Smooth muscle cell (in vitro differentiated cells): ENCODE measurements at regions not wholly inside any gene's neighbourhood (a gene's known extent, or its start where the extent isn't known, plus 50 kb on each side); places are given as distances from the start of the nearest gene placed in this dataset.
A peak's percentile ranks its signal among the peaks of the same experiment; 100 is the strongest.

Experiments
- DNase-seq: peaks from one replicate; lab custom pipeline; 2025; ENCODE audit not compliant: unreplicated experiment; lab: John Stamatoyannopoulos, UW
- H2AFZ ChIP-seq: fragments of 200-600 bp; sonication (generic); 2 replicates; pipeline ENCODE4 v1.6.0; 2016; ENCODE audit warnings: antibody characterized with exemption, low read depth, mild to moderate bottlenecking
- H3F3A ChIP-seq: fragments of 200-600 bp; sonication (generic); 2 replicates; pipeline ENCODE4 v1.6.0; 2017; ENCODE audit warnings: antibody characterized with exemption, low read depth
- H3K27ac ChIP-seq: fragments of 200-600 bp; sonication (generic); 2 replicates; pipeline ENCODE4 v1.5.1; 2016; ENCODE audit warnings: low read depth, mild to moderate bottlenecking
- H3K27me3 ChIP-seq: fragments of 200-600 bp; sonication (generic); 2 replicates; pipeline ENCODE4 v1.6.1; 2016; ENCODE audit warnings: low read depth, mild to moderate bottlenecking
- H3K36me3 ChIP-seq: fragments of 200-600 bp; sonication (generic); 2 replicates; pipeline ENCODE4 v1.5.1; 2016; ENCODE audit warnings: low read depth
- H3K4me1 ChIP-seq: fragments of 200-600 bp; sonication (generic); 2 replicates; pipeline ENCODE4 v1.5.1; 2016; ENCODE audit warnings: low read depth
- H3K4me2 ChIP-seq: fragments of 200-600 bp; sonication (generic); 2 replicates; pipeline ENCODE4 v1.6.0; 2016; ENCODE audit warnings: mild to moderate bottlenecking
- H3K4me3 ChIP-seq: fragments of 200-600 bp; sonication (generic); 2 replicates; pipeline ENCODE4 v1.5.1; 2016; ENCODE audit warnings: mild to moderate bottlenecking
- H3K79me2 ChIP-seq: fragments of 200-600 bp; sonication (generic); 2 replicates; pipeline ENCODE4 v1.6.0; 2016; ENCODE audit warnings: low read depth, mild to moderate bottlenecking
- H3K9ac ChIP-seq: fragments of 200-600 bp; sonication (generic); 2 replicates; pipeline ENCODE4 v1.6.0; 2016; ENCODE audit warnings: low read depth
- H3K9me3 ChIP-seq: fragments of 200-600 bp; sonication (generic); replicated peaks from 2 replicates; pipeline ENCODE4 v1.5.1; 2016; ENCODE audit warnings: low read depth
- H4K20me1 ChIP-seq: fragments of 200-600 bp; sonication (generic); 2 replicates; pipeline ENCODE4 v1.6.0; 2016; ENCODE audit warnings: low read depth
- CTCF ChIP-seq: fragments of 200-600 bp; sonication (generic); IDR thresholded peaks from 2 replicates; pipeline ENCODE4 v1.5.1; 2017; ENCODE audit warnings: borderline replicate concordance, mild to moderate bottlenecking, antibody characterized with exemption; ENCODE audit not compliant: insufficient read depth, poor library complexity, severe bottlenecking
- WGBS: methylation state at CpG from one replicate; pipeline ENCODE4 v1.1.7; 2016; ENCODE audit warnings: low lambda C conversion rate; 5-methylcytosine and 5-hydroxymethylcytosine counted together

- Histone ChIP-seq H3K4me3 (no peak overlapping the region), H3F3A (no peaks in the 10 kb centered on the region), H2AFZ (no peak overlapping the region), H3K79me2 (no peaks in the 10 kb centered on the region), H3K27me3 (no peaks in the 10 kb centered on the region), H3K9me3 (no peaks in the 10 kb centered on the region), H4K20me1 (no peaks in the 10 kb centered on the region), H3K4me2 (no peak overlapping the region), H3K4me1 (no peaks in the 10 kb centered on the region), H3K27ac (no peak overlapping the region), H3K9ac (no peak overlapping the region), H3K36me3 (no peaks in the 10 kb centered on the region)
- no peak for TF ChIP-seq CTCF
- no peak for DNase-seq
- WGBS: 93% methylated on average over 3 of the region's 3 CpGs
Measured at GRCh38 chr13:53220038-53220437, 191.4 kb downstream of the OLFM4 start.

GRCh38 chr13:53237696-53238095 is 209.1 kb downstream of the OLFM4 start:
- H3K27ac ChIP-seq: no peak overlapping the region
- peak overlapping the region; percentile 13 for H3K4me2 ChIP-seq
- no peak for DNase-seq
- H3K4me3 ChIP-seq: no peak overlapping the region
- no peak overlapping the region for H3K9ac ChIP-seq
- 24% methylated on average over 8 of the region's 8 CpGs for WGBS
- H3K36me3 ChIP-seq: no peaks in the 10 kb centered on the region
- no peaks in the 10 kb centered on the region for H3F3A ChIP-seq
- H3K9me3 ChIP-seq: no peaks in the 10 kb centered on the region
- H3K27me3 ChIP-seq: peaks cover 47% of the 10 kb centered on the region
- H3K4me1 ChIP-seq: peaks cover 15% of the 10 kb centered on the region
- H4K20me1 ChIP-seq: no peaks in the 10 kb centered on the region
- no peak for TF ChIP-seq CTCF
- H2AFZ ChIP-seq: no peak overlapping the region
- no peaks in the 10 kb centered on the region for H3K79me2 ChIP-seq

- Histone ChIP-seq H2AFZ (no peak overlapping the region), H3F3A (no peaks in the 10 kb centered on the region), H3K27me3 (peaks cover 43% of the 10 kb centered on the region), H3K36me3 (no peaks in the 10 kb centered on the region), H4K20me1 (no peaks in the 10 kb centered on the region), H3K79me2 (no peaks in the 10 kb centered on the region), H3K4me1 (peaks cover 15% of the 10 kb centered on the region), H3K4me3 (no peak overlapping the region), H3K27ac (no peak overlapping the region), H3K4me2 (peak overlapping the region; percentile 13), H3K9me3 (no peaks in the 10 kb centered on the region), H3K9ac (no peak overlapping the region)
- no peak for DNase-seq
- TF ChIP-seq CTCF: no peak
- WGBS: 53% methylated on average over 10 of the region's 10 CpGs
Measured at GRCh38 chr13:53238261-53238660, 209.6 kb downstream of the OLFM4 start.

- no peak overlapping the region for H3K4me3 ChIP-seq
- H3K36me3 ChIP-seq: no peaks in the 10 kb centered on the region
- no peak overlapping the region for H3K27ac ChIP-seq
- H3K27me3 ChIP-seq: peaks cover 65% of the 10 kb centered on the region
- H3K4me1 ChIP-seq: peaks cover 15% of the 10 kb centered on the region
- TF ChIP-seq CTCF: no peak
- no peaks in the 10 kb centered on the region for H4K20me1 ChIP-seq
- H3F3A ChIP-seq: no peaks in the 10 kb centered on the region
- H3K79me2 ChIP-seq: no peaks in the 10 kb centered on the region
- H3K9me3 ChIP-seq: no peaks in the 10 kb centered on the region
- no peak overlapping the region for H3K9ac ChIP-seq
- H2AFZ ChIP-seq: no peak overlapping the region
- no peak overlapping the region for H3K4me2 ChIP-seq
- WGBS: 85% methylated on average over 14 of the region's 14 CpGs
- DNase-seq: no peak
Measured at GRCh38 chr13:53240401-53241025, 211.9 kb downstream of the OLFM4 start.
